Lower leg skin (tissue), 3 donors: ENCODE measurements at regions not wholly inside any gene's neighbourhood (a gene's known extent, or its start where the extent isn't known, plus 50 kb on each side); places are given as distances from the start of the nearest gene placed in this dataset.

ENCODE experiments used
- CTCF ChIP-seq, 3 donors: fragments of 450-650 bp; IDR thresholded peaks; one replicate each; pipeline ENCODE4 v1.5.1; 2016; ENCODE audit warnings: antibody characterized with exemption in 3 of 3, mild to moderate bottlenecking in 3 of 3, moderate library complexity in 2 of 3
- POLR2A ChIP-seq, 2 donors: fragments of 450-650 bp; IDR thresholded peaks; one replicate each; pipeline ENCODE4 v1.6.1; 2016 to 2017; ENCODE audit warnings: antibody characterized with exemption in 2 of 2, mild to moderate bottlenecking in 1 of 2, moderate library complexity in 1 of 2

DNA sequence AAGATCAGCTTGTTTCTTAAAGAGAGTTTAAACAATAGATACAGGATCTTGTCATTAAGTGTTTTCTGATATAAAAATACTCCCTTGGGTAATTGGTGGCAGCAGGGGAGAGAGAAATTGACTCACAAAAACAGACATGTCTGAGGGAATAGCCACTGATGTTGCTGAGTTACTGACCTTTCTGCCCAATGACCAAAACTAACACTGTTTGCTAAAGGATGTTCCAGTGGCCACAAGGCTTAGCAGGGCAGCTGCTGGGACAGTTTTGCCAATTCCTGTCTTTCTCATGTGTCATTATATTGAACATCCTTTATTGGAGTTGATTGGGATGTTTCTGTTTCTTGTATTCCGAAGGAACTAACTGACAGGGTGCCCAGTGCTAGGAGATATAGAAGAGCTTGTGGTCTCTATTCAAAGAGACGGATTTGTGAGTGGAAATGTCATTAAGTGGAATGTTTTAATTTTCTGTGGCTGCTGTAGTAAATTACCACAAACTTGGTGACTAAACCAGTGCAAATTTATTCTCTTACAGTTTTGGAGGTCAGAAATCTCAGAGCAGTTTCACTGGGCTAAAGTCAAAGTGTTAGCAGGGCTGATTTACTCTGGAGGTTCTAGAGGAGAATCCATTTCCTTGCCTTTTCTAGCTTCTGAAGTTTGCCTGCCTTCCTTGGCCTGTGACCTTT is 124.8 kb upstream of the RMDN2 start:
- no peak for TF ChIP-seq CTCF (IDR thresholded peaks at IDR 0.05)
- no peak for TF ChIP-seq POLR2A (IDR thresholded peaks at IDR 0.05)
